HL-60/S4 treated with phorbol 12-myristate 13-acetate at 8.2 ng/mL for 4 days and 3 days (cell line): ENCODE measurements at regions not wholly inside any gene's neighbourhood (a gene's known extent, or its start where the extent isn't known, plus 50 kb on each side); places are given as distances from the start of the nearest gene placed in this dataset.

Experiments used
- in situ Hi-C: fragments of 300-500 bp; cut with MboI; formaldehyde crosslinking; loops from 2 replicates; pipeline ENCODE4 v1.15.0; 2022; ENCODE audit warnings: low sequenced_read_pairs

DNA sequence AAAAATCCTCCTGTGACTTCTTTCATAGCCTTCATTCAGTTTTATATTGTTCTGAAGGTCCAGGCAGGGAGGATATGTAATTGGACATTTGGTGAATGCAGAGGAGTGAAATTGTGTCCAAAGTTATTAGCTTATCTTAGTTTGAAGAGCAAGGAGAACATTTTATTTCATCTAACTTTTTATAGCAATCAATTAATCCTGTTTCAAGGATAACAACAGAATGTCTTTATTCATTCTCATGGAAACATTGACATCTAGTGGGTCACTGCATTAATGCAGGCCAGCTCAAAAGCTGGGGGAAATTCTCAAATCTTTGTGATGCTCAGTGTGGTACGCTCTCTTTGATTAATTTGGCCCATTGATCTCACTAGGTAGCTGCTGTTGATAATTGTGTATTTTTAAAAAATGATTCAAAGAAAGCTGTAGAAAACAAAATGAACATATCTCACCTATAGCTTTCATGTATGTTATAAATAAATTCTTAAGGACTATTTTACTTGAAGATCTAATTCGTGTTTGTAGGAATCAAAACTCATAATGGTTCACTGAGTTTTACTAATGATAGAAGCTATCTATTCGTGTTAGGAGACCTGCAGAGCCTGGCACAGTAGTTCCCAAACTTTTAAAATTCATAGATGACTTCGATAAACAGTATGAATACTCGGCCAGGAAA is 150.8 kb upstream of the KCNMB2 start:
- in situ Hi-C loops = loop anchor here (25.0 kb wide), 1 partner anchor 1873 kb away; no protein-coding TSS in a partner anchor

DNA sequence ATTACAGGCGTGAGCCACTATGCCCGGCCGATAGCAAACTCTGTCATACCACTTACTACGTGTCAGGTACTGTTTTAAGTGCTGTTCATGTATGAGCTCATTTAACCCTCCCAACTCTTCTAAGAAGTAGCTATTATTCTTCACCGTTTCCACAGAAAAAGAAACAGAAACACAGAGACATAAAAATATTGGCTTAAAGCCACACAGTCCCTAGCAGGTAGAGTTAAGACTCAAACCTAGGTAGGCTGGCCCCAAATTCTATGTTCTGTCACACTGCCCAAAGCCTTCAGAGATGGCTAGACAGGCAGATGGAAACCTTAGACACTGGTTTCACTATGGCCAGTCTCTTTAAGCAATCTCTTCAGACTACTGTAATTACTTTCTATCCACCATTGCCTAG is 149.8 kb upstream of the KCNMB2 start:
- in situ Hi-C loops = loop anchor here (25.0 kb wide), 1 partner anchor 1874 kb away; no protein-coding TSS in a partner anchor

DNA sequence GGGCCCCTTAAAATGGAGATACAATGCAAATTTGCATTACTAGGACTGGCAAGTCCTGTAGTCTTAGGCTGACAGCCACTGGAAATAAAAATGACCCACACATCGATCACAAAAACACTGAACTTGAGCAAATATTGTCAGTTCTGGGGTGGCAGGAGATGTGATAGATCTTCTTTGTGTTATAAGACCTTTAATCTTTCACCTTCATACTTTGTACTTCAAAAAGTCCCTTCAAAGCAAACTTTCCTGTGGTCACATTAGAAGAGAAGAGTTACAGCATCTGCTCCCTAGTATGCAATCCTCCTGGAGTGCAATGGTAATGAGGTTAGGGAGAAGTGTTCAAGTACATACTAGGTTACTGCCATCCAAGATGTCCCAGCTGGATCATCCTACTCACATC is 149.4 kb upstream of the KCNMB2 start:
- in situ Hi-C loops = loop anchor here (25.0 kb wide), 1 partner anchor 1875 kb away; no protein-coding TSS in a partner anchor

DNA sequence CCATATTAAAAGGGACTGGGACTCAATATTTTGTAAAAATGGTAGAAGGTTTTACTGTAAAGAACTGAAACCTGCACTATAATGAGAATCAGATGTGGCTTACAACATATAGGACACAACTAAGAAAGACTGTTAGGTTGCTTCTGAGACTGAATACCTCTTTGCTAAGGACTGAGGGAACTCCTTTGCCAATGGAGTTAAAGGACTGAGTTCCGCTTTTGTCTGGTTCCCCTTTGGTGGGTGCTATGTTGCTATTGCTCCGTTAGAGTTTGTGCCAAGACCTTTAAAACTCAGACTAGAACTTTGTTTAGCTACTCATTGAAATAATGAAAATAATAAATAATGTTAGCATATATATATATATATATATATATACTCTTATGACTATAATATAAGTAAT is 147.8 kb upstream of the KCNMB2 start:
- in situ Hi-C loops = loop anchor here (25.0 kb wide), 1 partner anchor 1876 kb away; no protein-coding TSS in a partner anchor

DNA sequence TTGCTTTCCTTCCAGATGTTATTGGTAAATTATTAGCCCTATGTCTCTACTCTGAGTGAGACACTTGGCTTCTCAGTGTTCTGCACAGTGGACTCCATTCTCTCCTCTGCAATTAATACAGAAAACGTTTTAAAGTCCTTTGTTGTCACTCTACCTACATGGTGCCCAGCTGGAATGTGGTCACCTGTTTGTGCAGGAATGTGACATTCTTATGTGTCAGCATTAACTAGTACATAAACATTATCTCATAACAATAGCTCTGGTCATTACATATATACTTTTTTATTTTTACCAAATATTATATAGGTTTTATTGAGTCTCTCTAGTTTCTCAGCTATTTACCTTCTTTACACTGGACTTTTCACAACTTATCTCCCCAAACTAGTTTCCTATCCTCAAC is 147.0 kb upstream of the KCNMB2 start:
- in situ Hi-C loops = loop anchor here (25.0 kb wide), 1 partner anchor 1877 kb away; no protein-coding TSS in a partner anchor

DNA sequence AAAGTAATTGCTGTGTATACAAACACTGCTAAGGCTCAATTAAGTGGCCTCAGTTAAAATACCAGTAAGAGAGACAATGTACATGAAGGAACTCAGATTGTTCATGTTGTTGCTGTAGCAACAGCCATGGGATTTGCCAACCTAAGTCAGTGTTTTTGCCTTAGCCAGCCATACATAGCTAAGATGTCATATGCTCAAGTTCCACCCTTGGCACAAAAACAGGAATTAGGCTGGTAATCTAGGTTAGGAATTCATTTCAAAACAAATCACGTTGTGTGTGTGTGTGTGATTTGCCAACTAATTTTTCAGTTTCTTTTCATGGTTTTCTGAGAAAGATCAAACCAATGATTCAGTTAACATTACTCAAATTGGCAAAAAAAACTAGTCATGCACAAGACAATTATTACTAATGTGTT is 143.7 kb upstream of the KCNMB2 start:
- in situ Hi-C loops = loop anchor here (25.0 kb wide), 1 partner anchor 1880 kb away; no protein-coding TSS in a partner anchor

DNA sequence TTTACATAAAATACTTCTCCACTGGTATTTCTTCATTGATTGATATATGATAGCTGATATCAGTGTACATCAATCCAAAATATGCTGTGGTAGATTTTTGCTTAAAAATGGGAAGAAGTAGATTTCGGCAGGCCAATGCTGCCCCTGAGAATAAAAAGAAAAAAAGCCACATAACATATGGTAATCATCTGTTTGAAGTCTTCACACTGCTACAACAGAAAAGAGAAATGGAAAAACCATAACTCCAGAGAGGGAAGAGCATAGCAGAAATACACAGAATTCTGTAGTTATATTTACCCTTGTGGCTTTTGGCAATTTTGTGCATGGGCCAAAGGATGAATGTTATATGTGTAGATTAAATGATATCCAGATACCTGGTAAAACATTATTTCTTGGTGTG is 143.1 kb upstream of the KCNMB2 start:
- in situ Hi-C loops = loop anchor here (25.0 kb wide), 1 partner anchor 1881 kb away; no protein-coding TSS in a partner anchor

DNA sequence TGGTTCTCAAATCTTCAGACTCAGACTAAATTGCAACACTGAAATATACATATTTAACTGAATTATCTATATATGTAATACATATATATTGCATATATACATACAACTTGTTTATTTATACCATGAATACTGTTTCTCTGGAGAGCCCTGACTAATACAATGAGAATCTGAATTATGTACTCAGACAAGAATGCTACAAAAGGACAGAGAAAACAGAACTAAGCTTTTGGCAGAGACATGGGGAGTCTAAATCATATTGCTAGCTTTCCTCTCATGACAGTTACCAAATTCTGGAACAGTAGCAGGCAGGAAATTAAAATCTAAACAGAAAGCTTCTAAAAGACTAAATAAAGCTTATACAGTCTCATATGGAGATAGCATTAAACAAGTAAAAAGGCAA is 142.4 kb upstream of the KCNMB2 start:
- in situ Hi-C loops = loop anchor here (25.0 kb wide), 1 partner anchor 1882 kb away; no protein-coding TSS in a partner anchor

DNA sequence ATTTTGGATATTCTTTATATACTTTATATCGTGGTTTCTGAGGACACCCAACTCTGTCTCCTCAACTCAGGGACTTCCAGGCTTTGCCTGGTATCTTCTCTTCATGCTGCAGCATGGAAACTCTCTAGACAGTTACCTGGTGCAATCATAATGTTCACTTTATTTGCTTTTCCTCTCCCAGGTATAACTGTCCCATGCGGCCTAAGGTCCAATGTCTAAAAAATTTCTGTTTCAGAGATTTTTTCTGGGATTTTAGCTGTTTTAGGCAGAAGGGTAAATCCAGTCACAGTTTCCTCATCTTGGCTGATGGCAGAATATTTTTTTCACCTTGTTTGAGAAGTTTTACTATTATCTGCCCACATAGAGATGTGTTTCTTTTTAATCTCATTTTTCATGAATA is 139.9 kb upstream of the KCNMB2 start:
- in situ Hi-C loops = loop anchor here (25.0 kb wide), 1 partner anchor 1884 kb away; no protein-coding TSS in a partner anchor

DNA sequence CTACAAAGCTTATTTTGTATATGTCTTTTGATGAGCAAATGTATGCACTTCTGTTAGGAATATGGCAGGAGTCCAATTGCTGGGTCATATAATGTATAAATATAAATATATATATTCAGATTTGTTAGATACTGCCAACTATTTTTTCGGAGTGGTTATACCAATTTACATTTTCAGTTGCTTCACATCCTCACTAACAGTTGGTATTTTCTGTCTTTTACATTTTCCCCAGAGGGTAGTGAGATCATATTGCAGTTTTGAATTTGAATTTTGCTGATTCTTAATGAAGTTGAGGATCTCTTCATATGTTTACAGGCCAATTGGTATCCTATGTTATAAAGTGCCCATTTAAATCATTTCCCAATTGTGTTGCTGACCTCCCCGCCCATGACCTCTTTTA is 139.0 kb upstream of the KCNMB2 start:
- in situ Hi-C loops = loop anchor here (25.0 kb wide), 1 partner anchor 1885 kb away; no protein-coding TSS in a partner anchor

DNA sequence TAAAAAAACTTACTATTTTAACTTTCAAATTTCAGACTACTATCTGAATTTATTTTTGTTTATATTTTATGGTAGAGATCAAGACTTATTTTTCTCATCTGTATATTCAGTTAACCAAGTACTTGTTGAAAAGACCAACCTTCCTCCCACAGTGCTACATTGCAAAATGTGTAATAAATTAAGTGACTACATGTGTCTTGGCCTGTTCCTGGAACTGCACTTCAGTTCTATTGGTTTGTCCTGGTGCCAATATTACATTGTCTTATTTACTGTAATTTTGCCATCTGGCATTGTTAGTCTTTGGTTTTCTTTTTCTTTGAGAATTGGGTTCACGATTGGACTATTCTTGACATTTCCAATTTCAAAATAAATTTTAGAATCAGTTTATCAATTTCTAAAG is 138.4 kb upstream of the KCNMB2 start:
- in situ Hi-C loops = loop anchor here (25.0 kb wide), 1 partner anchor 1886 kb away; no protein-coding TSS in a partner anchor

DNA sequence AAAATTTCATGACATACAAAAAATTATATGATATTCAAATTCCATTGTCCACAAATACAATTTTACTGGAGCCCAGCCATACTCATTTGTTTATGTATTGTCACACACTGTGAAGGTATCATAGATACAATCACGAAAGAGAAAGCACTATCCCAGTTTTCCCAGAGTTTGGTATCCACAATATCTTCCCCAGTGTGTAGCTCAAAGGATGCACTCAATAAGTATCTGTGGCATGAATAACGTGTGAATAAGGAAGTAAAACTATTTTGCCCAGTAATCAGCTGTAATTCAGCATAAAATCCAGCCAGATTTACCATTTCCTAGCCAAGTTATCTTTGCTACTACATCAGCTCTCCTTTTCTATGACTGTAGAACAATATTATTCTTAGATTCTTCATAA is 131.3 kb upstream of the KCNMB2 start:
- in situ Hi-C loops = no loop called here

DNA sequence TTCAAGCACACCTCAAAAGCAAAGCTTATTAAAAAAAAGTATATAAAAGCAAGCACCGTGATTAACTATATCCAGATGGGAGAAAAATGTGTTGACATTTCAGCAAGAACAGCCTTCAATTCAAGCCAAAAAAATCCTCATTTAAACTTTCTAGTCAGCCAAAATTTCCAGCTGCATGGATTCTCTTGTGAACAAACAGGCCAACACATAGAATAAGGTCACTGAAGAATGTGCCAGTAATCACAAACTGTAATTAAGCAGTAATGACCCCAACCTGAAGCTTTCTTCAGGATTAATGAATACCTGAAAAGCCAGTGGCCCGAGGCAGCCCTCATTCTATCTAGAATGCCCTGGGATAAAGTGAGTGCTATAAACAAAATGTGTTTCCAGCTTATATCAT is 130.7 kb upstream of the KCNMB2 start:
- in situ Hi-C loops = no loop called here

DNA sequence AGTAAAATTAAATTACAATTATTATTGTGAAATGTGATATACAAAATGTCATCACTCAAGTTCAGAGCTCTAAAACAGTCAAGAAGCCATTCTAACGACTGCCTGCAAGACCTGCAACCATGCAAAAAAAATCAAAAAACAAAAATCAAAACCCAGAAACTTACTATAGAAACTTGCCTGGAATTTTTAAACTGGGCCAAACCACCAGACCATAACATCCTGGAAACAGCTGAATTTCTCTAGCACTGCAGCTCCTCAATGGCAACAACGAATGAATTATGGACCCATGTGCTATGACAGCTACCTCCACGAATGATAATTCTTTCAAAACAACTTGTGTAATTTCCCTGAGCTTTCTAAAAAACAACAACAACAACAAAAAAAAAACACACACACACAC is 130.0 kb upstream of the KCNMB2 start:
- in situ Hi-C loops = no loop called here

DNA sequence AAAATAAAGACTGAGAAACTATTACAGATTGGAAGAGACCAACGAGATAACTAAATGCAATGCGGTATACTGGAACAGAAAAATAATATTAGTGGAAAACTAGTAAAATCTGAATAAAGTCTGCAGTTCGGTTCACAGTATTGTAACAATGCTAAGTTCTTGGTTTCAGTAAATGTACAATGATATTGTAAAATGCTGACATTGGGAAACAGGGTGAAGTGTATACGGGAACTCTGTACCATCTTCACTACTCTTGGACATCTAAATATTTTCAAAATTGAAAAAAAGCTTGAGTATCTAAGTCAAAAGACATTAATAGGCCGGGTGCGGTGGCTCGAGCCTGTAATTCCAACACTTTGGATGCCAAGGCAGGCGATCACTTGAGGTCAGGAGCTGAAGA is 120.9 kb upstream of the KCNMB2 start:
- in situ Hi-C loops = no loop called here

DNA sequence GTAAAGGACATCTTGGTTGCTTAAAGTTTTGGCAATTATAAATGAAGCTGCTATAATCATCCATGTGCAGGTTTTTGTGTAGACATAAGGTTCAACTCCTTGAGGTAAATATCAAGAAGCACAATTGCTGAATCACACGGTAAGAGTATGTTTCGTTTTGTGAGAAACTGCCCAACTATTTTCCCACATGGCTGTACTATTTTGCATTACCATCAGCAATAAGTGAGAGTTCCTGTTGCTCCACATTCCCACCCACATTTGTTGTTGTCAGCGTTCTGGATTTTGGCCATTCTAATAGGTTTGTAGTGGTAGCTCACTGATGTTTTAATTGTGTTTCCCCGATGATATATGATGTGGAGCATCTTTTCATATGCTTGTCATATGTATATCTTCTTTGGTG is 118.5 kb upstream of the KCNMB2 start:
- in situ Hi-C loops = no loop called here

DNA sequence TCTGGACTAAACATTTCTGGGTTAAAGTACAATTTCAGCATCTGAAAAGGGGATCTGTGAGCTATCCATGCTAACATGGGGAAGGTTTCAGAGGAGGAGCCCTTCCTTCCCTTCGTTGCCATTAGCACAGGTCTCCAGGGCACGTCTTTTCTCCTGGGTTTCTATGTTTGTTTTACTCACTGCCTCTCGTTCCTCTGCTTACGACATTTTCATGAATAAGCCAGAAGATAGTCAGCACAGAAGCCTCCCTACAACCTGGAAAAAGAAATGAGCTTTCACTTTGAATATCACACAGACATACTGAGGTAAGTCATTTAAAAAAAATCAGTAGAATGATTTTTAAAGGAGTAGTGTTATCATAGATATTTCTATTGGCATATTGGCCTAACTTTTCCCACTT is 117.2 kb upstream of the KCNMB2 start:
- in situ Hi-C loops = no loop called here

DNA sequence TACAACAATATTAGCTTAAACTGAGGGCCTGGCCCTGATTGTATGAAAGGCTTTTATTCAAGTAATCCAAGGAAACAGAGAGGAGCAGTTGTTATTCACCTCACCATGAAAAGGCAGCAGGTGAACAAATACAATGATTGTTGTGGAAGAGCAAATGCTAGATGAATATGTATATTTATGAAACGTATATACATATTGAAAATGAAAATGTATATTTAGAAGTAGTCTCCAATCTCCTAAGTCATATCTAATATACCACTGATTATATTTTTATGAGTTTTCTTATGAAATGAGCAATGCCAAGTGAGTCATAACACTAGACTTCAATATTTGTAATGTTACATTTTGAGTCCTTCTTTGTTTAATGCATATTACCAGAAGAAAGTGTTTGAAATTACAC is 116.2 kb upstream of the KCNMB2 start:
- in situ Hi-C loops = no loop called here

DNA sequence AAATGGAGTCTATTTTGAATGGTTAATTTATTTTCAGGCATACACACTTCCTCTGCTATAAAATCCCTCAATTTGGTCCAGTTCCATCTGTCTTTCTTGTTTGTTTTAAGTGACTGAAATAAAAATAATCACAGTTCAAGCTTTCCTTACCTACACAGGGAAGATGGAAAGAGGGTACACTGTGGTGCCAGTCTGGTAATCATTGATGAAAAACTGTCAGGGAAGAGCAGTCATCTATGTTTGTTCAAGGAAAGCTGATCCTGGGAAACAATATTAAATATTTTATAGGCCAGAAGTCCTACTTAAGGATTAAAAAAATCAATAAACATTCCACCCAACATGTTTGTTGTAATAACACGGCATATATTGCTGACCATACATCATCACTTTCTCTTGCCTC is 115.2 kb upstream of the KCNMB2 start:
- in situ Hi-C loops = no loop called here

DNA sequence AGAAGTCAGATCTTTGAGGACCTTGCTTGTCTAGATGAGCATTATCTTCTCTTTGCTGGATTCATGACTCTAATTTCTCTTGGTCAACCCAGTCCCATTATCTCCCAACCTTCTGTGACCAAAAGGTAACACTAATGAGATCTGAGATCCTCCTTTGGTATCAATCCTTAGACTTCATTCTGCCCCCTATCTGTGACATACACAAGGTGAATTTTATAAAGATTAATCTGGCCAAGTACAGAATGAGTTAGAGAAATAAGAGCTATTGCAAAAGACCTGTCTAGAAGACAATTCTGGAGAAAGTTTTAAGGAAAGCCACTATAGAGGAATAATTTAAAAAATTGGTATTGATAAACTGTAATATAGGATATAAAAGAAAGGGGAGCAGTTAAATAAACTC is 113.8 kb upstream of the KCNMB2 start:
- in situ Hi-C loops = no loop called here

DNA sequence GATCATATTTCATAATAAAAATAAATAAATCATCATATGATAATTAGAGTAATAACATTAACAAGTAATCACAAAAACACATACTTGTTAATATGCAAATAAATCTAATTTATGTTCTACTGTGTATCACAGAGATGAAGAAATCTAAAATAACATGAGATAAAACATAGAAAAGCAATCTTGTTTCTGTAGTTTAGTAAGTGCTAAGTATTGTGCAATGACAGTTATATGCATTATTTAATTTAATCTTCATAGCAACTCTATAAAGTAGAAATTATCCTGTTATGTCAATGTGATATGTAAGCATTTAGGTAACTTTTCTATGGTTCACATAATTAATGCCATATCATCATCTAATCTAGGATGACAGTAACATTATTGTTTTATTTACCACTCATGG is 108.2 kb upstream of the KCNMB2 start:
- in situ Hi-C loops = no loop called here

DNA sequence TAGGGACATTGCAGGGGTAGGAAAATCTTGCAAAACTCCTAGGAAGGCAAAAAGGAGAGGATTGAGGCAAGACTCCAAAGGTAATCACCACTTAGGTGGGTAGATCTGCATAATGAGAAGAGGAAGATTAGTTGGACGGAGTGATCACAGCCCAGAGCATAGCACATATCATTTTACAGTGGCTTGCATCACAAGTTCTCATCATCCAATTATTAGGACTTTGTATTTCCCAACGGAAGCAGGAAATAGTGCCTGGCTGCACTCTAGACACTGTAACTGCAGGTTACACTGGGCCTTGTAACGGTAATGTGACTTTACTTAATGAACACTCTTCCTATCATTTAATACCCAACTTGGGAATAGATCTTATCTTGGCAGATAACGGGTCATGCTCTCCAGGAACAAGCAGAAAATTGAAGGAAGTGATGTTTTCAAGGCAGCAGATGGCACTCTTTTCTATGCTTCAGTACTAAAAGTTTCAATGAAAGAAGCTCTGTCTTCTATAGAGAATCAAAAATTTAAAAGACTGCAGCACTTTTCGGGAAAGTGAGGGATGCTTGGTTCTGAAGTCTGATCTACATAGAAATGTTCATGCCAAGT is 101.9 kb upstream of the KCNMB2 start:
- in situ Hi-C loops = no loop called here
